Activated naive CD8-positive, alpha-beta T cell treated with anti-CD3 and anti-CD28 coated beads, Interleukin-2, amount 50 U/mL, for 24 hours (primary cell): ENCODE measurements at regions not wholly inside any gene's neighbourhood (a gene's known extent, or its start where the extent isn't known, plus 50 kb on each side); places are given as distances from the start of the nearest gene placed in this dataset.

Experiments
- ATAC-seq: fragments of 150-1000 bp; cut with Tn5 transposase; one replicate; pipeline ENCODE4 v1.10.0; 2021
- DNase-seq: peaks from one replicate; pipeline ENCODE4 v3.0.0; 2021
- H3K27ac Mint-ChIP-seq: one replicate; pipeline ENCODE4 v1.8.0; 2021; ENCODE audit warnings: mild to moderate bottlenecking, mixed read lengths
- H3K27me3 Mint-ChIP-seq: one replicate; pipeline ENCODE4 v1.8.0; 2021; ENCODE audit warnings: mixed read lengths
- H3K36me3 Mint-ChIP-seq: one replicate; pipeline ENCODE4 v1.8.0; 2021; ENCODE audit warnings: low read depth, mixed read lengths
- H3K4me1 Mint-ChIP-seq: one replicate; pipeline ENCODE4 v1.8.0; 2021; ENCODE audit warnings: mixed read lengths
- H3K4me3 Mint-ChIP-seq: one replicate; pipeline ENCODE4 v1.8.0; 2021; ENCODE audit warnings: mild to moderate bottlenecking, moderate library complexity, mixed read lengths
- H3K9me3 Mint-ChIP-seq: one replicate; pipeline ENCODE4 v1.8.0; 2021; ENCODE audit warnings: mixed read lengths

DNA sequence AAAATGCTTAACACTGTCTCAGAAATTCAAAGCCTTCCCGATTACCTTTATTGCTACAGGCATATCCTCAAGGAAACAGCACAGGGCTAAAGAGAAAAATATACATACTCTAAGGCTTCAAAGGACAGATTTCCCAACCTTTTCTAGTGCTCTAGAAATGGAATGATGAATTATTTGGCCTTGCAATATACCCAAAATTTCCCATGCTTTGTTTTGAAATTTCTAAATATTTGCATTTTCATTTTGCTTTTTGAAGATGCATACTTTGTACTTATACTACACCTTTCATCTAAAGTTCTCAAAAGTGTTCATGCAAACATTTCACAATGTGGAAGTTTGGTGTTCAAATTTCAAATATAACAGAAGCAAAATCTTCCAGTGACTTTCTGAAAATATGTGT, 312.7 kb upstream of the PDE4D start:
- peaks cover 2% of the 10 kb centered on the region for H3K36me3 Mint-ChIP-seq
- DNase-seq: no peak
- no peak for ATAC-seq
- H3K9me3 Mint-ChIP-seq: no peaks in the 10 kb centered on the region
- no peak overlapping the region for H3K27ac Mint-ChIP-seq
- peaks cover 2% of the 10 kb centered on the region for H3K27me3 Mint-ChIP-seq
- H3K4me1 Mint-ChIP-seq: peaks cover 2% of the 10 kb centered on the region
- no peak overlapping the region for H3K4me3 Mint-ChIP-seq

DNA sequence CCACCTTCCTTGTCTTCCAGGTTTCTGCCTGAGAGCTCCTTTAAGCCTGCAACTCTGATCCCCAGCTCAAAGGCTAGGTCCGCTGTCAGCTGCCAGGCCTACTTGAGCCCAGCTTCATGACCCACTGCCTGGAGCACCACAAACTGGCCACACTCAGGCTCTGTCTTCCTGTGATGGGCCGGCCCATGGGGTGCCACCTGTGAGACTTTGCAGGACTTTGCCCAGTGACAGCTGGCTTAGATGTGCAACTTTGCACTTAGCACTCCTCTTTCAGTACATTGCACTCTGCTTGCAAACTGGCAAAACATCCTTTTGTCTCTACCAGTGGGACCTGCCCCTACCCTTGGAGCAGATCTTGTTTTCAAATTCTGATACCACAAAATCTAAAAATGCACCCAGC, 311.5 kb upstream of the PDE4D start:
- peaks cover 2% of the 10 kb centered on the region for H3K4me1 Mint-ChIP-seq
- no peak overlapping the region for H3K4me3 Mint-ChIP-seq
- ATAC-seq (no peak), DNase-seq (no peak)
- no peak overlapping the region for H3K27ac Mint-ChIP-seq
- no peaks in the 10 kb centered on the region for H3K9me3 Mint-ChIP-seq
- H3K27me3 Mint-ChIP-seq: peaks cover 2% of the 10 kb centered on the region
- H3K36me3 Mint-ChIP-seq: peaks cover 2% of the 10 kb centered on the region

DNA sequence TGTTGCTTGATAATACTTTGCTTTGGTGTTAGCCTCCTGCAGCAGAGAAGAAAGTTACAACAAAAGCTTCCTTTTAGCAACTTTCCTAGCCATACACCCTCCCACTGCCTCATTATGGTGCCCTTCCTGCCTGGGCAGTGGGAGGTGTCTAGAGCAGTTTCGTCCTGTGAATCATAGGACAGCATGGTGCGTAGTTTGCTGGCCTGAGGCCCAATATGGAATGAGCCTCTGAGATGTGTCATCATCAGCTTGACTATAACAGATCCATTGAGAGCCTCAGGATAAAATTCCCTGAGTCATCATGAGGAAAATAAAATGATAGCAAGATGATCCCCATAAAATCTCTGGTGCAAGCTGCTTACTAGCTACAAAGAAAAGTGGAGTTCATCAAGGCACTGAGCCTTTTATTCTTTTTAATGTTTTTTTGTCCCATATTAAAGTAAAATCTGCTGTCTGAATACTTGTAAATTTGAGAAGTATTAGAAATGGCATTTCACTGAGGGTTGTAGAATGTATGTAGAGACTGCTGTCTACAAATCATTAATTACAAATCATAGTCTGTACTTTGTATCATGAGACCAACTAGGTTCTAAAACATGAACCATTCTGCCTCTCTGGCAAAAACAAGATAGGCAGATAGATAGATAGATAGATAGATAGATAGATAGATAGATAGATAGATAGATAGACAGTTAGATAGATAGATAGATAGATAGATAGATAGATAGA, 303.0 kb upstream of the PDE4D start:
- Mint-ChIP-seq H3K27ac (no peak overlapping the region), H3K36me3 (no peaks in the 10 kb centered on the region), H3K27me3 (no peaks in the 10 kb centered on the region), H3K4me3 (no peak overlapping the region), H3K9me3 (peaks cover 4% of the 10 kb centered on the region), H3K4me1 (no peaks in the 10 kb centered on the region)
- ATAC-seq (no peak), DNase-seq (no peak)

DNA sequence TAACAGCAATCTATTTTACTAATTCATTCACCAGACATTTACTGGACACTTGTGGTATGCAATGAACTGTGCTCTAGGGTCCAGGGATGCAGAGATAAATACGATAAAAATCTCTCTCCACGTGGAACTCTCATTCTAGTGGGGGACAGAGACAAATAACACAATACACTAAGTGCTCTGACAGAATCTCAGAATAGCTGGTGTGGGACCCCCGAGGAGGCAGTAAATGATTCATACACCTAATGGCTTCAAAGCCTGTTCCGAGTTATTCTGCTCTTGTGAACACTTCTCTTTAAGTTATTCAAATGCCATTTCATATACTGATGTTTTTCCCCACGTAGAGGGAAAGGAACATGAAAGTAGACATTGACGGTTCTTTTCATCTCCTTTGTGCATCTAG, 302.0 kb upstream of the PDE4D start:
- DNase-seq (no peak), ATAC-seq (no peak)
- Mint-ChIP-seq H3K27me3 (no peaks in the 10 kb centered on the region), H3K27ac (no peak overlapping the region), H3K4me1 (no peaks in the 10 kb centered on the region), H3K4me3 (no peak overlapping the region), H3K36me3 (no peaks in the 10 kb centered on the region), H3K9me3 (peaks cover 12% of the 10 kb centered on the region)

DNA sequence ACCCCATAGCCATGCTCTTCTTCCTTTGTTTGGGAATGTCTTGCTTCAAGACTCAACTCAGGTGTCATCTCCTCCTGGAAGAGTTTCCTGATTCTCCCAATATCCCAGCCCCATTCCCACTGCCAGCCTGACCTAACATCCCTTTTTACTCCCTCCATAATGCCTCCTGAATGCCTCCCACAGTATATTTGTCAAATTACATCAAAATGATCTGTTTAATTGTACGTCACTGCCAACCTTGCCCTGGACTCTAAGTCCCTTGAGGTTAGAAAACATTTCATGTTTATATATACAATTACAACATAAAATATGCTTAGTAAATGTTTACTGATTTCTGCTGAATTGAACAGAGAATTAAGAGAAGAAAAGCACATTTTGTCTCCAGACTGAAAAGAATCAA, 301.6 kb upstream of the PDE4D start:
- Mint-ChIP-seq H3K27ac (no peak overlapping the region), H3K9me3 (peaks cover 12% of the 10 kb centered on the region), H3K36me3 (no peaks in the 10 kb centered on the region), H3K27me3 (no peaks in the 10 kb centered on the region), H3K4me1 (no peaks in the 10 kb centered on the region), H3K4me3 (no peak overlapping the region)
- DNase-seq (no peak), ATAC-seq (no peak)

DNA sequence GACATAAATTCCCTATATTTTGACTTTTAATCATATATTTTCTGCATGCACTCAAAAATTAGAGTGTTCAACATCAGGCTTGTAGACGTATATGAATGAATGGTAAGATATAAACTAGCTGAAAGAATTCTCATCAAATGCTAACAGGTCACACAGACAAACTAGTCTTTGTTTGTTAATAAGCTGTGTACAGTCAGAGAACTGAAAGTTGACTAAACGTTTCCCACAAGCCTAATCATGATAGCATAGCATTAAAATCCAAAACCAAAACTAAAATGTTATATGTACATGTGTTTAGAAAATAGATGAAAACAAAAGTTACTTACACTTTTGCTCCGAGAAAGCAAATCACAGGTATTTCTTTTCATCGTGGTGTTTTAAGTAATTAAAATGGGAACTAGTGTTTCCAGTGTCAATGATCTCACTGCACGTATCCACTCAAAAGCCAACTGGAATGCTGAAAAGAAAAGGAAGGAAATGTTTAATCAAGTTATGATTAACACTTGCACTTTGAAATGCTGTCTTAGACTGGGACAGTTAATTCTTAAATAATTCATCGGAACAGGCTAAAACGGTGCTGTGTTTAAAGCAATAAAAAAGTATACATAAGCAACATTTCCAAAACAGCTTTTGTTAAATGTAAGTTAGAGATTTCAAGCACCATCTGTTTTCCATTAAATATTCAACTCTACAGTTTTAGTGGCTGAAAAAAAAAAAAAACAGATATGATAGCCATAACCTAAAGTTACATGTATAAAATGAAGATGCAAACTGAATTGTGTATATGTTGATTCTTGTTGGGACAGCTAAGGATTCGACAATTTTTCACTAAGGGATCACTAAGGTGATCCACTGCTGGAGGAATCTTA, 291.9 kb upstream of the PDE4D start:
- Mint-ChIP-seq H3K27ac (no peak overlapping the region), H3K4me3 (no peak overlapping the region), H3K27me3 (no peaks in the 10 kb centered on the region), H3K4me1 (no peaks in the 10 kb centered on the region), H3K36me3 (no peaks in the 10 kb centered on the region), H3K9me3 (no peaks in the 10 kb centered on the region)
- ATAC-seq (no peak), DNase-seq (no peak)

DNA sequence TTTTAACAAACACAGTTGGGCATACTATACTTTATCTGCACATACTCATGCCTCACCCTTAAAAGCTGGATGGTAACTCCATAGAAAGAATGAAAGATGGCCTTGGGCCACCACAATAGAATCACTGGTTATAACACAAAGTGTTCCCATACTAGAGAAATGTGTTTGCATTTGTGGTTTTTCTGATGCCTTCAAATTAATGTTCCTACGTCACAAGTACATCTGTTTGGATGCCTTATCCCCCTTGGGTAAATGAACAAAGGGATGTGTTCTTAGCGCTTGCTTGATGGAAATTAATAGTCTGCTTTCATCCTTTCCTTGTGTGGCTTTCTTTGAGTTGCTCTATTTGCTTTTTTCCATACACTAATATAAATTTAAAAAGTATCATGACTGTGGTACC, 291.1 kb upstream of the PDE4D start:
- H3K36me3 Mint-ChIP-seq: no peaks in the 10 kb centered on the region
- ATAC-seq: no peak
- no peaks in the 10 kb centered on the region for H3K9me3 Mint-ChIP-seq
- H3K27me3 Mint-ChIP-seq: no peaks in the 10 kb centered on the region
- DNase-seq: no peak
- H3K27ac Mint-ChIP-seq: no peak overlapping the region
- no peak overlapping the region for H3K4me3 Mint-ChIP-seq
- H3K4me1 Mint-ChIP-seq: no peaks in the 10 kb centered on the region

DNA sequence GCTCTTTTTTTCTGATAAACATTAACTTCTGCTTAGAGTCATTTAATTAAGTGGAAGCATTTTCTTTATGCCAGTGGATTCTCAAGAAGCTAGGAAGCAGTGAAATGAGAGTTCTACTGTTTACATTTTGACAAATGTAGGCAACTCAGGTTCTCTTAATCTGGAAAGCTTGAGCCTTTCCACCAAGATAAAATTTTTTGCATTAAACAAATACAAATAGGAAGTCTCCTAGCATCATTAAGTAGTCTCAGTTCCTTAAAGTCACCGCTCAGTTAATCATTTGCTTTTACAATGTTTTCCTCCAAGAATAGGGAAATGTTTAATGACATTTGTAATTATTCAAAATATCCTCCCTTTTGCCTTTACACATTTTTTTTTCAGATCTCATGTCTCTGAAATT, 290.4 kb upstream of the PDE4D start:
- Mint-ChIP-seq H3K4me1 (no peaks in the 10 kb centered on the region), H3K4me3 (no peak overlapping the region), H3K36me3 (no peaks in the 10 kb centered on the region), H3K27me3 (no peaks in the 10 kb centered on the region), H3K9me3 (no peaks in the 10 kb centered on the region), H3K27ac (no peak overlapping the region)
- ATAC-seq (no peak), DNase-seq (no peak)

DNA sequence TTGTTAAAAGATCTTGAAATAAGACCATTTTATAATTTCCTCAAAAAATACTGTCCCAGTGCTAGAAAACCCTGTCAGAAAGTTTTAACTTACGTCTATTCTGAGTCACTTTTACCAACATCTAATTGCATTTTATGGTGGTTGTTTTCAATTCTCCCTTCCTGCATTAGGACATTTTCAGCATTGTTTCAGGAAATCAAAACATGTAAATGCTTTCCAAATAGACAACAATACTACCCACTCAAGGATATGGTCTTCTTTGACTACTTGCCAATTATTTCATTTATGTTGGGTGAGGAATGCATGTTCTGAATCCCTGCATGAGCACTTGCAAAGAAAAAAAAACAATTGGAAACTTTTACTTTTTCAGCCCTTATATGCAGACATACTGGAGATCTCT, 284.6 kb upstream of the PDE4D start:
- H3K27ac Mint-ChIP-seq: no peak overlapping the region
- DNase-seq (no peak), ATAC-seq (no peak)
- H3K9me3 Mint-ChIP-seq: peaks cover 14% of the 10 kb centered on the region
- H3K4me3 Mint-ChIP-seq: no peak overlapping the region
- H3K27me3 Mint-ChIP-seq: no peaks in the 10 kb centered on the region
- no peaks in the 10 kb centered on the region for H3K4me1 Mint-ChIP-seq
- H3K36me3 Mint-ChIP-seq: no peaks in the 10 kb centered on the region

DNA sequence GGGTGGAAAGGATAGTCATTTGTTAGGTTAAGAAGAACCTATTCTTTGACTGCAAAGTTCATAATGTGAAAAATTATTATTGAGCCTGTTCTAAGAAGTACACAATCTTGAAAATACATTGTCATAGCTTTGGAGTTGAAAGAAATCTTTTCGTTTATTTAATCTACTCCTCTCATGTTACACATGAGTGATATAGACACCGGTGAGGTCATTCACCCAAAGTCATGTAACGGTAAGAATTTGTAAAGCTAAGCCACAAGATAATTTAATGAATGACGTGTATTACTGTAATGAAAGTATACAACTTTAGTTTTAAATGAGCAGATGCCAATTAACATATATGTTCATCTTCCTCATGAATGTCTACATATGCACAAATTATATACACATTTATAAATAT, 284.1 kb upstream of the PDE4D start:
- no peaks in the 10 kb centered on the region for H3K4me1 Mint-ChIP-seq

DNA sequence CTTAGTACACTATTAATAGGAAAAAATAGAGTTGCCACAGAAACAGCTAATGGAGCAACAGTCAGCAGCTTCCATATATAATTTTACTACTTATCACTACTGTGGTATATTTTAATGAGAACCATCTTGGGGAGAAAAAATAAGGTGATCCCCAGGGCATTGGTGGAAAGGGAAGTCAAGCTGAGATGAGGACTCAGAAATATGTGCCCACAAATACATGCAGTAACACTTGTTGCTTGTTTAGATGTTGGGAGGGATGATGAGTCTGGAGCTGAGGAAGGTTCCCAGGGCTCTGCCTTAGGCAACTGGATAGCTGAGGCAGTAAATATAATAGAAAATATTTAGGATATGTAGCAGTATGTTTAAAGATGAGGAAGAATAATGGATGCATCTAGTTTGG, 280.1 kb upstream of the PDE4D start:
- no peaks in the 10 kb centered on the region for H3K4me1 Mint-ChIP-seq
- no peak overlapping the region for H3K27ac Mint-ChIP-seq
- H3K36me3 Mint-ChIP-seq: no peaks in the 10 kb centered on the region
- ATAC-seq (no peak), DNase-seq (no peak)
- H3K9me3 Mint-ChIP-seq: peaks cover 20% of the 10 kb centered on the region
- H3K27me3 Mint-ChIP-seq: no peaks in the 10 kb centered on the region
- H3K4me3 Mint-ChIP-seq: no peak overlapping the region

More for the DNA sequence above, 284.1 kb upstream of the PDE4D start:
- Mint-ChIP-seq H3K9me3 (peaks cover 16% of the 10 kb centered on the region), H3K27me3 (no peaks in the 10 kb centered on the region), H3K4me3 (no peak overlapping the region), H3K36me3 (no peaks in the 10 kb centered on the region), H3K27ac (no peak overlapping the region)
- ATAC-seq: no peak
- DNase-seq: no peak

DNA sequence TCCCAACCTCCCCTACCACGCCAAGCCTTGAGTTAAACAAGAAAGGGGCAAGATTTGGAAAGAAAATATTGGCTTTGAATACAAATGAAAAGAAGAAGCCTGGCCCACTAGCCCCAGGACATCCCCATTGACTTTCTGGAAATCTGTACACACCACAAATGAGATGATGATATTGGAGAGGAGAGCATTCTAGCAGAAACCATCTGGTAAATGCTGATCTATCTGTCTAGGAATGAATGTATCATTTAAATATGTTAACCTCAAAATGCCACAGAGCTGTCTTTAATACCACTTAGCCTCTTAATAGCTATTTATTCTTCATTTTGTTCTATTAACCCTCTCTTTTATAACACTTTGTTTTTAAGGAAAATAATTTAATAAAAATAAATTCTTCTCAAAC, 270.2 kb upstream of the PDE4D start:
- no peak for DNase-seq
- no peaks in the 10 kb centered on the region for H3K4me1 Mint-ChIP-seq
- H3K27me3 Mint-ChIP-seq: no peaks in the 10 kb centered on the region
- no peak overlapping the region for H3K4me3 Mint-ChIP-seq
- no peaks in the 10 kb centered on the region for H3K36me3 Mint-ChIP-seq
- H3K27ac Mint-ChIP-seq: no peak overlapping the region
- H3K9me3 Mint-ChIP-seq: peaks cover 7% of the 10 kb centered on the region
- no peak for ATAC-seq

DNA sequence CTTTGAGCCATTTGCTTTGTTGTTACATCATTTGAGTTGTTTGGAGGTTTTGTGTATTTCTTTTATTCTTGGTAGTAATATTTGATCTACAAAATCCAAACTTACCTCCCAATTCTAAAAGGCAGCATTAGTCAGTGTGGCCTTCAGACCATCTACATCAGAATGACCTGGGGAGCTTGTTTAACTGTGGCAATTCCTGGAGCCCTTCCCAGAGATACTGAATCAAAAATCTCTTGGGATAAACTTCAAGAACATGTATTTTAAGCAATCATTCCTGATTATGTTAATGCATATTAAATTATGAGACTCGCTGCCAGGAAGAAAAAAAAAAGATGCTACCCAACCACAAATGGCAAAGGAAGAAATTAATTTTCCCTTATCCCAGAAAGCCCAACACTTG, 268.9 kb upstream of the PDE4D start:
- Mint-ChIP-seq H3K36me3 (no peaks in the 10 kb centered on the region), H3K4me1 (no peaks in the 10 kb centered on the region), H3K4me3 (no peak overlapping the region), H3K27ac (no peak overlapping the region), H3K9me3 (no peaks in the 10 kb centered on the region), H3K27me3 (no peaks in the 10 kb centered on the region)
- no peak for DNase-seq
- no peak for ATAC-seq

DNA sequence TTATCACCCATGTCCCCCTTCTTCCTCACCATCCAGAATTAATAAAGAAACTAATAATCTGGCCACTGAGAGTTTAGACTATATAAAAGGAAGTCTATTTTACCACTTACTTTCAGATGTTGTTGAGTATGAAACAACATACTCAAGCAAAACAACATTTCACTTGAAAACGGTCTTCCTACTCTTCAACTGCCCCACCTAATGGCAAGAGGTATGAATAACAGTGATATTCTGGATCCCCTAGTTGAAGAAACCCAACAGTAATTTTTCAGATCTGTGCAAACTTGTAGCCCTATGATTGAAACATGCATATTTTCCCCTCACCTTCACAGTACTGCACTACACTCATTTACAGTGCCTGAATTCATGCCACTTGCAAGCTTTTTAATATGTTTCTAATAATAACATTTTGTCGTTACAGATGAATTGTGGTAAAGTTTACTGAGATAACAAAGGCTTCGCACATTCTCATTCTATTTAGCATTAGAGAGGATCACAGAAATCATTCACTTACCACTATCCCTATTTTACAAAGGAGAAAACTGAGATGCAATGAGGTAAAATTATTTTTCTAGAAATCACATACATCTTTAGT, 267.9 kb upstream of the PDE4D start:
- Mint-ChIP-seq H3K9me3 (no peaks in the 10 kb centered on the region), H3K36me3 (no peaks in the 10 kb centered on the region), H3K4me3 (no peak overlapping the region), H3K27me3 (no peaks in the 10 kb centered on the region), H3K27ac (no peak overlapping the region), H3K4me1 (no peaks in the 10 kb centered on the region)
- DNase-seq (no peak), ATAC-seq (no peak)

DNA sequence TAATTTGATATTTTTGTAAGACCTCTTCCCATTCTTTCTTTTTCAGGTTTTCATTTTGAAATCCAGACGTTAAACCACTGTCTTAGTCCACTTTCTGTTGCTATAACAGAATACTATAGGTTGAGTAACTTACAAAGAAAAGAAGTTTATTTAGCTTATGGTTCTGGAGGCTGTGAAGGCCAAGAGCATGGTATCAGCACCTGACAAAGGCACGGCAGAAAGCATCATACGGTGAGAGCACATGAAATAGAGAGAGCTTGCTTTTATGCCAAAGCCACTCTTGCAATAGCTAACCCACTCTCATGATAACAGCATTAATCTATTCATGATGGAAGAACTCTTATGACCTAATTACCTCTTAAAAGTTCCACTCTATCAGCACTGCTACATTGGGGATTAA, 255.6 kb upstream of the PDE4D start:
- Mint-ChIP-seq H3K27ac (no peak overlapping the region), H3K4me1 (no peaks in the 10 kb centered on the region), H3K4me3 (no peak overlapping the region), H3K9me3 (peaks cover 4% of the 10 kb centered on the region), H3K27me3 (no peaks in the 10 kb centered on the region), H3K36me3 (no peaks in the 10 kb centered on the region)
- ATAC-seq (no peak), DNase-seq (no peak)
